ENCODE measurements at regions not wholly inside any gene's neighbourhood (a gene's known extent, or its start where the extent isn't known, plus 50 kb on each side); places are given as distances from the start of the nearest gene placed in this dataset.

GRCh38 chr10:62653254-62653653 lies 151.3 kb upstream of the ADO start:
- Histone ChIP-seq H3K27ac (ENCODE audit: low read length) (no peak overlapping the region), H3K4me1 (ENCODE audit: control insufficient read depth, insufficient read depth, low read length) (no peaks in the 10 kb centered on the region), H3K9me3 (ENCODE audit: control insufficient read depth, insufficient read depth, low read length) (no peaks in the 10 kb centered on the region), H3K27me3 (ENCODE audit: control insufficient read depth, insufficient read depth, low read length) (no peaks in the 10 kb centered on the region), H3K4me3 (ENCODE audit: low read length) (no peak overlapping the region), H3K36me3 (ENCODE audit: control insufficient read depth, insufficient read depth, low read length) (no peaks in the 10 kb centered on the region)
- no peak for DNase-seq
- Mint-ChIP-seq H3K27me3 (ENCODE audit: low read depth in 2 of 2) (no peaks in the 10 kb centered on the region), H3K36me3 (no peaks in the 10 kb centered on the region), H3K4me1 (peaks cover 6% of the 10 kb centered on the region in 2 donors), H3K9me3 (no peaks in the 10 kb centered on the region), H3K27ac (no peak overlapping the region), H3K4me3 (no peak overlapping the region)
- no peak for TF ChIP-seq CTCF (IDR thresholded peaks at IDR 0.05)
- WGBS (ENCODE audit: insufficient coverage), result 71% methylated on average over 6 of the region's 6 CpGs
- no peak for ATAC-seq
- intact Hi-C loops (cut with micrococcal nuclease), result no loop called here

- no peaks in the 10 kb centered on the region for H3K9me3 ChIP-seq (ENCODE audit: control insufficient read depth, insufficient read depth, low read length)
- Mint-ChIP-seq H3K27me3 (ENCODE audit: low read depth in 2 of 2) (peaks cover 0 to 2% of the 10 kb centered on the region in 2 donors), H3K4me3 (no peak overlapping the region), H3K9me3 (no peaks in the 10 kb centered on the region), H3K27ac (no peak overlapping the region), H3K36me3 (no peaks in the 10 kb centered on the region), H3K4me1 (no peaks in the 10 kb centered on the region)
- DNase-seq, result no peak
- H3K4me1 ChIP-seq (ENCODE audit: control insufficient read depth, insufficient read depth, low read length), result no peaks in the 10 kb centered on the region
- intact Hi-C loops (cut with micrococcal nuclease), result no loop called here
- no peak for TF ChIP-seq CTCF (IDR thresholded peaks at IDR 0.05)
- no peaks in the 10 kb centered on the region for H3K27me3 ChIP-seq (ENCODE audit: control insufficient read depth, insufficient read depth, low read length)
- no peaks in the 10 kb centered on the region for H3K36me3 ChIP-seq (ENCODE audit: control insufficient read depth, insufficient read depth, low read length)
- ATAC-seq, result no peak
- H3K27ac ChIP-seq (ENCODE audit: low read length), result no peak overlapping the region
- WGBS (ENCODE audit: insufficient coverage), result 97% methylated on average over 1 of the region's 1 CpG
- no peak overlapping the region for H3K4me3 ChIP-seq (ENCODE audit: low read length)
These were observed 149.6 kb upstream of the ADO start for GRCh38 chr10:62654966-62655336.

GRCh38 chr10:62655337-62655994 lies 149.1 kb upstream of the ADO start:
- Mint-ChIP-seq H3K27me3 (ENCODE audit: low read depth in 2 of 2) (peaks cover 0 to 3% of the 10 kb centered on the region in 2 donors), H3K27ac (no peak overlapping the region), H3K9me3 (no peaks in the 10 kb centered on the region), H3K36me3 (no peaks in the 10 kb centered on the region), H3K4me3 (no peak overlapping the region), H3K4me1 (no peaks in the 10 kb centered on the region)
- intact Hi-C loops (cut with micrococcal nuclease), result no loop called here
- Histone ChIP-seq H3K36me3 (ENCODE audit: control insufficient read depth, insufficient read depth, low read length) (no peaks in the 10 kb centered on the region), H3K4me1 (ENCODE audit: control insufficient read depth, insufficient read depth, low read length) (no peaks in the 10 kb centered on the region), H3K9me3 (ENCODE audit: control insufficient read depth, insufficient read depth, low read length) (no peaks in the 10 kb centered on the region), H3K27ac (ENCODE audit: low read length) (no peak overlapping the region), H3K4me3 (ENCODE audit: low read length) (no peak overlapping the region), H3K27me3 (ENCODE audit: control insufficient read depth, insufficient read depth, low read length) (no peaks in the 10 kb centered on the region)
- ATAC-seq (no peak), DNase-seq (no peak)
- TF ChIP-seq CTCF (IDR thresholded peaks at IDR 0.05), result no peak
- 64% methylated on average over 6 of the region's 6 CpGs for WGBS (ENCODE audit: insufficient coverage)

- Histone ChIP-seq H3K4me3 (ENCODE audit: low read length) (no peak overlapping the region), H3K9me3 (ENCODE audit: control insufficient read depth, insufficient read depth, low read length) (no peaks in the 10 kb centered on the region), H3K27ac (ENCODE audit: low read length) (no peak overlapping the region), H3K4me1 (ENCODE audit: control insufficient read depth, insufficient read depth, low read length) (no peaks in the 10 kb centered on the region), H3K27me3 (ENCODE audit: control insufficient read depth, insufficient read depth, low read length) (no peaks in the 10 kb centered on the region), H3K36me3 (ENCODE audit: control insufficient read depth, insufficient read depth, low read length) (no peaks in the 10 kb centered on the region)
- no peak for ATAC-seq
- no peak for TF ChIP-seq CTCF (IDR thresholded peaks at IDR 0.05)
- Mint-ChIP-seq H3K9me3 (no peaks in the 10 kb centered on the region), H3K27me3 (ENCODE audit: low read depth in 2 of 2) (peaks cover 0 to 5% of the 10 kb centered on the region in 2 donors), H3K4me3 (no peak overlapping the region), H3K27ac (no peak overlapping the region), H3K36me3 (no peaks in the 10 kb centered on the region), H3K4me1 (peaks cover 4 to 9% of the 10 kb centered on the region in 2 donors)
- intact Hi-C loops (cut with micrococcal nuclease), result no loop called here
- 96% methylated on average over 20 of the region's 20 CpGs for WGBS (ENCODE audit: insufficient coverage)
- DNase-seq, result no peak
These were observed 147.2 kb upstream of the ADO start for GRCh38 chr10:62657244-62657835.

All from natural killer cell (primary cell).